IMR-90 (cell line): ENCODE measurements at regions not wholly inside any gene's neighbourhood (a gene's known extent, or its start where the extent isn't known, plus 50 kb on each side); places are given as distances from the start of the nearest gene placed in this dataset.

Experiments
- ATAC-seq: fragments of 200-7000 bp; cut with Tn5 transposase; 2 replicates; pipeline ENCODE4 v1.9.1; 2020; ENCODE audit warnings: low read depth, mild to moderate bottlenecking, moderate library complexity
- BruUV-seq: library from RNA; stranded (reverse); fragments of 400-500 nt; replicated peaks from 2 replicates; lab custom pipeline; 2021; lab: Mats Ljungman, UMichigan
- CTCF ChIA-PET: fragments of 300-600 bp; formaldehyde crosslinking; extraction: SDS; loops from one replicate; lab custom pipeline; 2021; ENCODE audit warnings: antibody characterized with exemption; lab: Yijun Ruan, JAX
- POLR2A ChIA-PET: fragments of 300-600 bp; sonication (Branson Sonifier 250); formaldehyde crosslinking; loops from one replicate; lab custom pipeline; 2022; ENCODE audit warnings: antibody characterized with exemption; ENCODE audit not compliant: unreplicated experiment; lab: Charles Lee
- DNase-seq: peaks from one replicate; pipeline ENCODE4 v3.0.0; 2013
- H2AFZ ChIP-seq: replicated peaks from 2 replicates; pipeline ENCODE3; 2013; ENCODE audit warnings: low read length, mild to moderate bottlenecking; ENCODE audit not compliant: poor library complexity
- H2AK5ac ChIP-seq: 2 replicates; pipeline ENCODE4 v1.6.1; 2013; ENCODE audit warnings: low read depth, low read length, inconsistent platforms
- H2AK9ac ChIP-seq: replicated peaks from 2 replicates; pipeline ENCODE3; 2013; ENCODE audit warnings: mild to moderate bottlenecking, low read depth, low read length, moderate library complexity; ENCODE audit not compliant: poor library complexity
- H2BK120ac ChIP-seq: 2 replicates; pipeline ENCODE4 v1.6.1; 2013; ENCODE audit warnings: low read depth, low read length, inconsistent platforms
- H2BK15ac ChIP-seq: 3 replicates; pipeline ENCODE4 v1.6.1; 2013; ENCODE audit warnings: low read depth, low read length, inconsistent platforms
- H2BK20ac ChIP-seq: 2 replicates; pipeline ENCODE4 v1.6.1; 2013; ENCODE audit warnings: low read depth, mild to moderate bottlenecking, inconsistent platforms, low read length, moderate library complexity
- H2BK5ac ChIP-seq: 2 replicates; pipeline ENCODE4 v1.6.1; 2013; ENCODE audit warnings: mild to moderate bottlenecking, low read depth, low read length, inconsistent platforms; ENCODE audit not compliant: poor library complexity, severe bottlenecking
- H3K14ac ChIP-seq: replicated peaks from 2 replicates; pipeline ENCODE4 v1.6.1; 2013; ENCODE audit warnings: low read depth, low read length, inconsistent platforms
- H3K18ac ChIP-seq: 2 replicates; pipeline ENCODE4 v1.6.1; 2013; ENCODE audit warnings: low read depth, low read length, control low read depth
- H3K23ac ChIP-seq: 2 replicates; pipeline ENCODE4 v1.6.1; 2013; ENCODE audit warnings: low read depth, low read length, inconsistent platforms
- H3K27ac ChIP-seq: 2 replicates; pipeline ENCODE4 v1.5.1; 2013; ENCODE audit warnings: mild to moderate bottlenecking, control low read depth, low read length; ENCODE audit not compliant: insufficient read depth
- H3K27me3 ChIP-seq: 2 replicates; pipeline ENCODE4 v1.6.1; 2013; ENCODE audit warnings: low read length; ENCODE audit not compliant: control insufficient read depth, insufficient read depth
- H3K36me3 ChIP-seq: 2 replicates; pipeline ENCODE4 v1.6.1; 2013; ENCODE audit warnings: low read length, mixed read lengths; ENCODE audit not compliant: control insufficient read depth, insufficient read depth
- H3K4ac ChIP-seq: 2 replicates; pipeline ENCODE4 v1.6.1; 2013; ENCODE audit warnings: low read depth, low read length, inconsistent platforms
- H3K4me1 ChIP-seq: 2 replicates; pipeline ENCODE4 v1.6.1; 2013; ENCODE audit warnings: low read length, mixed read lengths; ENCODE audit not compliant: control insufficient read depth, insufficient read depth
- H3K4me2 ChIP-seq: 2 replicates; pipeline ENCODE4 v1.6.1; 2013; ENCODE audit warnings: low read depth, mild to moderate bottlenecking, control low read depth, low read length, moderate library complexity
- H3K4me3 ChIP-seq: 2 replicates; pipeline ENCODE4 v1.5.1; 2013; ENCODE audit warnings: low read depth, mild to moderate bottlenecking, control low read depth, low read length, moderate library complexity; ENCODE audit not compliant: insufficient read depth
- H3K56ac ChIP-seq: 2 replicates; pipeline ENCODE4 v1.6.1; 2013; ENCODE audit warnings: low read length, inconsistent platforms; ENCODE audit not compliant: insufficient read depth; ENCODE audit errors: extremely low read depth
- H3K79me1 ChIP-seq, 2 experiments: 2 replicates each; pipeline ENCODE4 v1.6.1; 2013; ENCODE audit warnings: low read length in 2 of 2, inconsistent platforms in 1 of 2, low read depth in 1 of 2
- H3K9ac ChIP-seq: 2 replicates; pipeline ENCODE4 v1.6.1; 2013; ENCODE audit warnings: low read depth, low read length, control low read depth
- H3K9me1 ChIP-seq: 2 replicates; pipeline ENCODE4 v1.6.1; 2013; ENCODE audit warnings: low read length, inconsistent platforms; ENCODE audit not compliant: insufficient read depth
- H3K9me3 ChIP-seq: 2 replicates; pipeline ENCODE4 v1.6.1; 2013; ENCODE audit warnings: low read length; ENCODE audit not compliant: control insufficient read depth, insufficient read depth
- H4K20me1 ChIP-seq: 2 replicates; pipeline ENCODE4 v1.6.1; 2013; ENCODE audit warnings: low read length, inconsistent platforms; ENCODE audit not compliant: insufficient read depth
- H4K5ac ChIP-seq: 2 replicates; pipeline ENCODE4 v1.6.1; 2013; ENCODE audit warnings: mild to moderate bottlenecking, low read depth, low read length, control low read depth
- H4K8ac ChIP-seq, 2 experiments: 2 replicates each; pipeline ENCODE4 v1.6.1; 2013; ENCODE audit warnings: low read depth in 2 of 2, low read length in 2 of 2, control low read depth in 1 of 2, inconsistent platforms in 1 of 2
- H4K91ac ChIP-seq: 2 replicates; pipeline ENCODE4 v1.6.1; 2013; ENCODE audit warnings: low read depth, low read length, inconsistent platforms; ENCODE audit not compliant: insufficient read depth
- BHLHE40 ChIP-seq: fragments of 150-350 bp; IDR thresholded peaks from 2 replicates; pipeline ENCODE4 v1.6.1; 2016; ENCODE audit warnings: mild to moderate bottlenecking, low read depth, low read length
- CEBPB ChIP-seq: IDR thresholded peaks from 2 replicates; pipeline ENCODE4 v1.6.1; 2012; ENCODE audit warnings: low read depth, low read length, improper control_type of control experiment
- CHD1 ChIP-seq: IDR thresholded peaks from 2 replicates; pipeline ENCODE4 v1.6.1; 2012; ENCODE audit warnings: low read depth, low read length, improper control_type of control experiment
- MAFK ChIP-seq: IDR thresholded peaks from 2 replicates; pipeline ENCODE4 v1.6.1; 2012; ENCODE audit warnings: low read depth, low read length, improper control_type of control experiment
- POLR2A ChIP-seq: IDR thresholded peaks from 2 replicates; pipeline ENCODE4 v1.6.1; 2012; ENCODE audit warnings: mild to moderate bottlenecking, low read depth, low read length
- RAD21 ChIP-seq: IDR thresholded peaks from 2 replicates; pipeline ENCODE4 v1.6.1; 2012; ENCODE audit warnings: low read length, improper control_type of control experiment
- RFX5 ChIP-seq: IDR thresholded peaks from 2 replicates; pipeline ENCODE4 v1.8.0; 2012; ENCODE audit warnings: low read depth, mild to moderate bottlenecking, low read length, moderate library complexity
- SMC3 ChIP-seq: fragments of 150-350 bp; IDR thresholded peaks from 2 replicates; pipeline ENCODE4 v1.6.1; 2016; ENCODE audit warnings: low read depth, mild to moderate bottlenecking, antibody characterized with exemption, low read length, moderate library complexity
- WGBS, 2 experiments: methylation state at CpG; one replicate each; pipeline versions ENCODE4 v1.1.5 to v1.1.7; 2013; ENCODE audit warnings: missing lambda C conversion rate in 2 of 2; ENCODE audit not compliant: insufficient read length in 1 of 2; ENCODE audit errors: extremely low coverage in 2 of 2; 5-methylcytosine and 5-hydroxymethylcytosine counted together
- dilution Hi-C: fragments of 300-500 bp; cut with HindIII; formaldehyde crosslinking; loops from one replicate; pipeline ENCODE4 v1.14.3; 2018; ENCODE audit warnings: low sequenced_read_pairs; ENCODE audit not compliant: unreplicated experiment
- in situ Hi-C: fragments of 300-500 bp; cut with MboI; formaldehyde crosslinking; loops from 3 replicates; pipeline ENCODE4 v1.14.3; 2019; ENCODE audit warnings: low sequenced_read_pairs, inconsistent platforms, mixed read lengths
- intact Hi-C: fragments of 100-400 bp; cut with micrococcal nuclease; formaldehyde crosslinking; loops from 2 replicates; pipeline ENCODE4 v1.10.0; 2022
- TF ChIP-seq, protein P1 (sequence below): conservative IDR thresholded peaks from 2 replicates; pipeline ENCODE4 v1.5.1; 2012; ENCODE audit warnings: mild to moderate bottlenecking, low read depth, low read length, improper control_type of control experiment
- TF ChIP-seq, protein P2 (sequence below): fragments of 150-350 bp; IDR thresholded peaks from 2 replicates; pipeline ENCODE4 v1.6.1; 2016; ENCODE audit warnings: low read depth, mild to moderate bottlenecking, low read length, moderate library complexity, borderline replicate concordance
- TF ChIP-seq, protein P3 (sequence below): fragments of 150-350 bp; IDR thresholded peaks from 2 replicates; pipeline ENCODE4 v1.6.1; 2017; ENCODE audit warnings: mild to moderate bottlenecking, antibody characterized with exemption, low read length, low read depth

DNA sequence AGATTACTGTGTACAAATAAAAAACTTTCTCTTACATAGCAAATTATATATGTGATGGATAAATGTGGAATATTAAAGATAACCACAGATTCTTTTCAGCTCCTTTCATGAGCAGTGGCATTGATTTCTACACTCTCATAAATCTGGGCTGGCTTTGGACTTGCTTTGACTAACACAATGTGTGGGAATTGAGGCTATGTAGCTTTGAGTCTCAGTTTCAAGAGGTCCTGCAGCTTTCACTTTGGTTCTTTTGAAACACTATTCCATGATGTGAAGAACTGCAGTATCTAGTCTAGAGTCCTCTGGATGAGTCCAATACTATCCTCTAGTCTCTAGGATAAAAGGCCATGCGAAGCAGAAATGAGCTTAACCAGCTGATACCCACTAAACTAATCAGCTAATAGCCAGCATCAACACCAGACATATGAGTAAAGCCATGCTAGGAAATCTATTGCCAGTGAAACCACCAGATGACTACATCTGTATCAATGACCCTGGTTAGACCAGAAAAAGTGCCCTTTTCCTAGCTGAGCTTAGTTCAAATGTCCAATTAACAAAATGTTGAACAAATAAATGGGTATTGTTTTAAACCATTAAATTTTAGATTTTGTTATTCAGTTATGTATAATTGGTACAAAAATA, 274.9 kb upstream of the ZPLD1 start:
- Histone ChIP-seq H3K4me3 (no peak overlapping the region), H2AFZ (no peak overlapping the region), H3K4ac (peak overlapping the region; percentile 7; the same call in 1 of the 2 replicates), H2BK15ac (peak overlapping the region; percentile 86), H4K5ac (peak overlapping the region; percentile 20; the same call in 1 of the 2 replicates), H3K27me3 (no peaks in the 10 kb centered on the region), H2BK20ac (peak overlapping the region; percentile 66; the same call in 1 of the 2 replicates), H3K9ac (no peak overlapping the region), H3K9me1 (peaks cover 6% of the 10 kb centered on the region; the same call in 1 of the 2 replicates), H3K4me1 (peaks cover 9% of the 10 kb centered on the region), H2BK5ac (no peak overlapping the region), H3K23ac (no peak overlapping the region), H3K56ac (no peak overlapping the region), H3K18ac (peak overlapping the region; percentile 67; the same call in 1 of the 2 replicates), H2AK9ac (no peak overlapping the region), H3K4me2 (no peak overlapping the region), H3K9me3 (no peaks in the 10 kb centered on the region), H3K36me3 (no peaks in the 10 kb centered on the region), H4K20me1 (no peaks in the 10 kb centered on the region), H4K8ac (0 out of 4 replicates have a peak overlapping the region, but pooled peaks of 1 of the 2 experiments have one; percentile 4), H2BK120ac (peak overlapping the region; percentile 52), H4K91ac (no peak overlapping the region), H3K79me1 (no peaks in the 10 kb centered on the region), H2AK5ac (peak overlapping the region; percentile 70; the same call in 1 of the 2 replicates), H3K27ac (no peak overlapping the region), H3K14ac (no peak overlapping the region; the same call in 1 of the 2 replicates)
- in situ Hi-C loops (no loop called here), dilution Hi-C loops (no loop called here), intact Hi-C loops (no loop called here)
- DNase-seq = no peak
- POLR2A ChIA-PET = no interaction called here
- BruUV-seq = no TSS peak
- CTCF ChIA-PET = interaction anchor here (1.2 kb wide), 1 partner anchor 16 kb away, joined by 4 read pairs; no protein-coding TSS in a partner anchor
- no CpG with 5 or more reads among the region's 1 CpG for WGBS, 2 experiments
- no peak for ATAC-seq
- TF ChIP-seq BHLHE40 (no peak), RFX5 (no peak), POLR2A (no peak), MAFK (no peak), RAD21 (no peak), CHD1 (no peak), SMC3 (no peak), CEBPB (no peak)
- TF ChIP-seq, protein P1, sequence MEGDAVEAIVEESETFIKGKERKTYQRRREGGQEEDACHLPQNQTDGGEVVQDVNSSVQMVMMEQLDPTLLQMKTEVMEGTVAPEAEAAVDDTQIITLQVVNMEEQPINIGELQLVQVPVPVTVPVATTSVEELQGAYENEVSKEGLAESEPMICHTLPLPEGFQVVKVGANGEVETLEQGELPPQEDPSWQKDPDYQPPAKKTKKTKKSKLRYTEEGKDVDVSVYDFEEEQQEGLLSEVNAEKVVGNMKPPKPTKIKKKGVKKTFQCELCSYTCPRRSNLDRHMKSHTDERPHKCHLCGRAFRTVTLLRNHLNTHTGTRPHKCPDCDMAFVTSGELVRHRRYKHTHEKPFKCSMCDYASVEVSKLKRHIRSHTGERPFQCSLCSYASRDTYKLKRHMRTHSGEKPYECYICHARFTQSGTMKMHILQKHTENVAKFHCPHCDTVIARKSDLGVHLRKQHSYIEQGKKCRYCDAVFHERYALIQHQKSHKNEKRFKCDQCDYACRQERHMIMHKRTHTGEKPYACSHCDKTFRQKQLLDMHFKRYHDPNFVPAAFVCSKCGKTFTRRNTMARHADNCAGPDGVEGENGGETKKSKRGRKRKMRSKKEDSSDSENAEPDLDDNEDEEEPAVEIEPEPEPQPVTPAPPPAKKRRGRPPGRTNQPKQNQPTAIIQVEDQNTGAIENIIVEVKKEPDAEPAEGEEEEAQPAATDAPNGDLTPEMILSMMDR = no peak
- TF ChIP-seq, protein P2, sequence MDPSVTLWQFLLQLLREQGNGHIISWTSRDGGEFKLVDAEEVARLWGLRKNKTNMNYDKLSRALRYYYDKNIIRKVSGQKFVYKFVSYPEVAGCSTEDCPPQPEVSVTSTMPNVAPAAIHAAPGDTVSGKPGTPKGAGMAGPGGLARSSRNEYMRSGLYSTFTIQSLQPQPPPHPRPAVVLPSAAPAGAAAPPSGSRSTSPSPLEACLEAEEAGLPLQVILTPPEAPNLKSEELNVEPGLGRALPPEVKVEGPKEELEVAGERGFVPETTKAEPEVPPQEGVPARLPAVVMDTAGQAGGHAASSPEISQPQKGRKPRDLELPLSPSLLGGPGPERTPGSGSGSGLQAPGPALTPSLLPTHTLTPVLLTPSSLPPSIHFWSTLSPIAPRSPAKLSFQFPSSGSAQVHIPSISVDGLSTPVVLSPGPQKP = no peak
- TF ChIP-seq, protein P3, sequence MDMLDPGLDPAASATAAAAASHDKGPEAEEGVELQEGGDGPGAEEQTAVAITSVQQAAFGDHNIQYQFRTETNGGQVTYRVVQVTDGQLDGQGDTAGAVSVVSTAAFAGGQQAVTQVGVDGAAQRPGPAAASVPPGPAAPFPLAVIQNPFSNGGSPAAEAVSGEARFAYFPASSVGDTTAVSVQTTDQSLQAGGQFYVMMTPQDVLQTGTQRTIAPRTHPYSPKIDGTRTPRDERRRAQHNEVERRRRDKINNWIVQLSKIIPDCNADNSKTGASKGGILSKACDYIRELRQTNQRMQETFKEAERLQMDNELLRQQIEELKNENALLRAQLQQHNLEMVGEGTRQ = no peak
